NCI-H345 treated with DMSO at 0.1 percent for 48 hours (cell line): ENCODE measurements at regions not wholly inside any gene's neighbourhood (a gene's known extent, or its start where the extent isn't known, plus 50 kb on each side); places are given as distances from the start of the nearest gene placed in this dataset.

Experiments
- DNase-seq: peaks from one replicate; lab custom pipeline; 2025; ENCODE audit not compliant: unreplicated experiment; lab: John Stamatoyannopoulos, UW

DNA sequence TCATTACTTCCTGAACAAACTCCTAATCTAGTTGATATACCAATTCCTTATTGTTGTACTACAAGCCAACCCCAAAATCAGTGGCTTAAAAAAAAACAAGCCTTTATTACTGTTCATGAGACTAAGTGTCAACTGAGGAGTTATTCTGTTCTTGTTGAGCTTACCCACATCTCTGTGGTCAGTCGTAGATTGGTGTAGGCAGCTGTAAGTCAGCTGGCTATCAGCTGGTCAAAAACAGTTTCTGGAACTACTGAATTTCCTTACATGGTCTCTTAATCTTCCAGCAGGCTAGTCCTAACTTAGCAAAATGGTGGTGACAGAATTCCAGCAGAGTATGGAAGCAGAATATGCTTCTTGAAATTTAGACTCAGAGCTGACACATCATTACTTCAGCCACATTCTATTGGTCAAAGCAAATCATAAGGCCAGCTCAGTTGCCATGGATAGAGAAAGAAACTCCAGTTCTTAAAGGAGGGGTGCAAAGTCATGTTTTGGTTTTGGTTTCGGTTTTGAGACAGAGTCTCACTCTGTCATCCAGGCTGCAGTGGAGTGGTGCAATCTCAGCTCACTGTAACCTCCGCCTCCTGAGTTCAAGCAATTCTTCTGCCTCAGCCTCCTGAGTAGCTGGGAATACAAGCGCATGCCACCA lies 386.1 kb upstream of the MPDZ start:
- no peak for DNase-seq

DNA sequence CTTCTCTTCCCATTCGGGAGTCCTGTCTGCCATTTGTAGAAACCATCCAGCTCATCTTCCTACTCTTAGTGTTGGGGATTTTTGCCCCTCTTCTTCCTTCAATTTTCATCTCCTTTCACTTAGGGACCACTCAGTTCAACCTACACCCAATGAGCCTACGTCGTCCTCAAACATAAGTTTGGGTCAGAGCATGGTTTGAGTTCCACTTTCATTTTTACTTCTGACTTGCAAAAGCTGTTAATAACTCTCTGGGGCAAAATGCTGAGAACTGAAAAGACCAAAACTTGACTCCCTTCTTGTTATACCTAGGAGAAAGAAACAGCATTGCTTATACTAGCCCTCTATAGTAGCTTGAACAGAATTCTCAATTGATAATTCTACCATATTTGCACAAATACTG lies 381.5 kb upstream of the MPDZ start:
- DNase-seq = peak; percentile 48

DNA sequence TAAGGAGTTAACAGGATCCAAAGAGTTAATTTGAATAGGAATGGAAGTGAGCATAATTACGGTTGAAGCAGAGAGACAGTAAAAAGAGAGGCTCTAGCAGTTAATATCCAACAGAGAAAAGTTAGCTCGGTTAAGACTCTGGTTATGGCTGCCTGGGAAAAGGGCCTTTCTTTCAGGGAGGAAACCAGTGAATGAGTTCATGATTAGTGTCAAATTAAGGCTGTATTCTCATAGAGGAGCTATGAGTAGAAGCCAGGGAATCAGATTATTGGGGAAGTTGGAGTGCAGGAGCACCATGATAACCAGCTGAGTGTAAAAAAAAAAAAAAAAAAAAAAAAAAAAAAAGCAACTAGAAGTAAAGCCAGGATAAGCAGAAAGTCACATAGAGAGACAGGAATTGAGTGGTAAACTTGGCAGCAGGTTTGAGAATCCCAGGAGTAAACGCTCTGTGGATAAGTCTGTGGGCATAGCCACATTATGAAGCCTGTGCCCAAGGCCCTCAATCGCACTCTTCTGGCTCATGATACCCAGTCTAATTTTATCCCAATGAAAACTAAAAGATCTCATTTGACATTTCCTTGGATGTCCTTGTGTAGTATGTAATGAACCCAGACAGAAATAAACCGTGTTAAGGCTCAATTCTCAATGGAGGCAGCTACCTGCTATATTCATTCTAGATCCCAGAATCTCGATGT lies 372.6 kb upstream of the MPDZ start:
- no peak for DNase-seq

DNA sequence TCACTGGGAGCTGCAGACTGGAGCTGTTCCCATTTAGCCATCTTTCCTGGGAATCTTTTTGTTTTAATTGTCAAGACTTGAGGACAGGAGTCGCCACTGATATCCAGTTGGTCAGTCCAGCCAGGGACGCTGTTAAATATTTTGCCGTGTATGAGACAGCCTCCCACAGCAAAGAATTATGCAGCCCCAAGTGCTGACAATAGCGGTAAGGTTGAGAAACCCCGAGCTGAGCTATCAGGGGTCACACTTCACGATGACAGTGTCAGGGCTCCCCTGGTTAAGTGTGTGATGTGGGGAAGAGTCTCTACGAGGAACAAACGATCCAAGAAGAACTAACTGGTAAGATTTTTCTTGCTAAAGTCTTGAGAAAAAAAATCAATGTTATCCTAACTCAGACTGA lies 372.0 kb upstream of the MPDZ start:
- no peak for DNase-seq

DNA sequence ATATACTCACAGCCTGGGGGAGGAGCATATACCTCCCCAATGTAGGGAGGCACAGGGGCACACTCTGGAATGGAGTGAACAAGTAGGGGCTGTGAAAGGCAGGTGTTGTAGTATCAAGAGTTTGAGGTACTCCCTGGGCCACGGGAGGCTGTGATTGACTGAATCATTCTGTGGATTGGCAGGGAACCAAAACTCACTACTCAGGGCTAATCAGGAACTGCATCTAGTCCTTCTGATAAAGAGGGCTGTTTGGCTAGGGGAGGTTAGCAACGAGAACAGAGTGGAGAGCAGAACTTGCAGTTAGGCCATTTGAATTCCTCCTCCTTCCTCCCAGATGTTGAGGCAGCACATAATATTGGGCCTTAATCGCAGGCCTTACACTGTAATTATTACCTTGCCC lies 369.2 kb upstream of the MPDZ start:
- DNase-seq = no peak

DNA sequence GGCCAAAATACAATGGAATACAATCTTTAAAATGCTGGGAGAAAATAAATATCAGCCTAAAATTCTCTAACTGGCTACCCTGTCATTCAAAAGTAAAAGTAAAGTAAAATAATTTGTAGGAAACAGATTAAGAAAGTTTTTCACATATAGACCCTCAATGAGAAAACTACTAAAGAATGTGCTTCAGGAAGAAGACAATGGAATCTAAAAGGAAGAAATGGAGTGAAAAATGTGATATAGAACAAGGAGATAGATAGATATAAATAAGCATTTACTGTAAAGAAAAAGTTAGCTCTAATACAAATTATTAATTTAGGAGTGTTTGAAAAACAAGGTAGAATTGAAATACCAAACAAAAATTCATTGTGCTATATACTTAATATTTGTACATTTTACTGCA lies 368.6 kb upstream of the MPDZ start:
- DNase-seq = no peak

DNA sequence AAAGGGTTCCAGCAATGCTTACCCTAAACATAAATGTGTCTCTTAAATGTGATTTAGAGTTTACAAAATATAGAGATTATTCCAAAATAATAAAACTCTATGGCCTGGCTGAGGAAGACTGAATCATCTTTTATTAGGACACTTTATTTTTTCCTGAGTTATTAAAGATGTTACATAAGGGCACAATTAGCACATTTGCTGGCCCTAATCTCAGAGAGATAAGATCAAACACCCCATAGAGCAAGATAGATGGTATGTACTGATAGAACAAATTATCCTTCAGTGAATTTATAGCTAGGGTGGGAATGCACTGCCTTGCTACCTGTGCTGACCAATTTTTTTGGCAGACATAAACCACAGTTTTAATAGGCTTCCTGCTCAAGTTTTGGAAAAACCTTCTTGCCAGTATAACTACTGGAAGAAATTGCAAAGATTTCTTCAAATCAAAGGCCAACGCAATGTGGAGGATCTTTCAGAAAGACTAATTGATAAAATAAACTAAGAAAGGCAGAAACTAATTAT lies 367.1 kb upstream of the MPDZ start:
- no peak for DNase-seq

DNA sequence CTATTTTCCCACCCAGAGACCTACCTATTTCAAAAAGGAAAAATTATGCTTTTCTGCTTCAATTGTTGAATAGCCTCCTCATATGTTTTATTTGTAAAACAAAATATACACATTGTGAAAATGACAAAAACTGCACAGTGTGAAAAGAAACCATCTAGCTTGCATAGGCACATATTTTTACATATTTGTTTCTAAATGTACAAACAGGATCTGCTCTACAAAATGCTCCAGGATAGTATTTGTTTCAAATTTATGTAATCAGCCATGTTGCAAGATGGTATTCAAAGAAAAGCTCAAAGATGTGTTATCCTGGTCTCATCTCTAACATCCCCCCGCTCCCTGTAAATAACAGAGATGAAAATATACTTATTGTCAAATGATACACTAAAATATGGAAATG lies 366.1 kb upstream of the MPDZ start:
- no peak for DNase-seq

DNA sequence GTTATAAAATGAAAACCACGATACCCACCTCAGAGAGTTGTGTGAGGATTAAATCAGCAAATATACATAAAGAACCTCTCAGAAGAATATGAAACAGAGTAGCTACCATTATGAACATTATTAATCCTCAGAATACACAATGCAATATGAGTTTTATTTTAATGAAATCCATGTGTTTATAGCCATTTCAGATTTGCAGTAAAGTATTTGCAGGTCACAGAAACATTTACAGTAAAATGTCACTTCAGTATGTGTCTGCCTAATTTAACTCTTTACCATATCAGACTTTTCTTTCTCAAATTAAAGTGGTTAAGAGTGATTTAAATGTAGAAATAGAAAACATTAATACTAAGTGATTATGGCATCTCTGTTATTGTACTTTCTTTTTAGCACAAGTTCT lies 365.2 kb upstream of the MPDZ start:
- DNase-seq = no peak

DNA sequence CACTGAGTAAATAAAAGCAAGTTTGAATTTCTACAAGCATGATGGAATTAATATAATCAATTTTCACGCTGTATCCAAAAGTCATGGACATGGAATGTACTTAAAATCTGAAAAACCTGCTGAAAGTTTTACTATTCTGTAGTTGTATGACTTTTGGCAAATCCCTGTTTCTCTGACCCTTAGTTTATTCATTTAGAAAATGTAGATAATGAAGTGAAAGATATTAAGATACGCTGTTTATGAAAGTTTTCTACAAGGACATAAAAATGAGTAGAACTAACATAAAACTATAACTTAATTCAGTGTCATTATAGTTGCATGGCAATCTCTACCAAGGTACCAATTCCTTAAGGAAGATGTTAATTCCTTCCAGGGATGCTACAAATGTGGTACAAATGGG lies 363.2 kb upstream of the MPDZ start:
- no peak for DNase-seq

DNA sequence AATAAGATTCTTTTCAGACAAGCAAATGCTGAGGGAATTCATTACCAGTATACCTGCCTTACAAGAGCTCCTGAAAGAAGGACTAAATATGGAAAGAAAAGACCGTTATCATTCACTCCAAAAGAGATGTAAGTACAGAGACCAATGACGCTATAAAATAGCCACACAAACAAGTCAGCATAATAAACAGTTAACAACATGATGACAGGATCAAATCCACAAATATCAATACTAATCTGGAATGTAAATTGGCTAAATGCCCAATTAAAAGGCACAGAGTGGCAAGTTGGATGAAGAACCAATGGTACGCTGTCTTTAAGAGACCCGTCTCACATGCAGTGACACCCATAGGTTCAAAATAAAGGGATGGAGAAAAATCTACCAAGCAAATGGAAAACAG lies 349.6 kb upstream of the MPDZ start:
- DNase-seq = no peak

DNA sequence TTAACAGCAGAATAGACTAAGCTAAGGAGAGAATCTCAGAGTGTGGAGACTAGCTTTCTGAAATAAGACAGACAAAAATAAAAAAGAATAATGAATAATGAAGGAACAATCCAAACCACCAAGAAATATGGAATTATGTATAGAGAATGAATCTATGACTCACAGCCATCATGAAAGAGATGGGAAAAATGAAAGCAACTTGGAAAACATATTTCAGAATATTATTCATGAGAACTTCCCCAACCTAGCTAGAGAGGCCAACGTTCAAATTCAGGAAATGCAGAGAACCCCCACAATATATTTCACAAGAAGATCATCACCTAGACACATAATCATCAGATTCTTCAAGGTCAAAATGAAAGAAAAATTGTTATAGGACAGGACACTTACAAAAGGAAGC lies 349.0 kb upstream of the MPDZ start:
- DNase-seq = no peak

DNA sequence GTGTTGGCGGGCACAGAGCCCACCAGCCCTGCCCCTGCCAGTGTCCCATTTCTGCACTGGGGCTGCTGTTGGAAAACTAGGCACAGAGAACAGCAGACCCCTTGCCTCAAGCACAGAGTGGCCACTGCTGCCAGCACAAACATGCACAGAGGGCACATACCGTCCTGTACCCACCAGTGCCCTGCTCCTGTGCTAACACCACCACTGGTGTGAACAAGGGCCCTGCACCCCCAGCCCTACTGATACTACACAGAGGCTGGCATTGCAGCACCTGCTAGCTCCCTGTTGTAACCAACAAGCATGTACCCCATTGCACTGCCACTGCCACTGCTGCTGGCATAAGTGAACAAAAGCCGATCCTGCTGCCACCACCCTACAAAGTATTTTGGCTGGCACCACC lies 348.0 kb upstream of the MPDZ start:
- no peak for DNase-seq

DNA sequence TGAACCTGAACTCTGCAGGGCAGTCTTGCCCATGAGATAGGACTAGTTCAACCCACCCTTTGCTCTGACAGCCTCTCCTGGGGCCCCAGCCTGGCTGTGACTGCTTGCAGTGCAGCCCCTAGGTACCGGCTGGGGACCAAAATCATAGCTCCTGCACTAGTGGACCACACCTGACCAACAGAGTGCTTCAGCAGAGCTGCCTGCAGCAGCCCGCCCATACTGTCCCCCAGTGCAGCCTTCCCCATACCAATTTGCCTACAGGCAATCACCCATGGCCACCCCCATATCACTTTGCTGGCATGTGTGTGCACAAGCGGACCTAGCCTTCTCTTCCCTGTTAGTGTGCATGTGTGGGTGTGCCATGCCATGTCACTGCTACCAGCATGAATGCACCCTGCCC lies 347.6 kb upstream of the MPDZ start:
- no peak for DNase-seq

DNA sequence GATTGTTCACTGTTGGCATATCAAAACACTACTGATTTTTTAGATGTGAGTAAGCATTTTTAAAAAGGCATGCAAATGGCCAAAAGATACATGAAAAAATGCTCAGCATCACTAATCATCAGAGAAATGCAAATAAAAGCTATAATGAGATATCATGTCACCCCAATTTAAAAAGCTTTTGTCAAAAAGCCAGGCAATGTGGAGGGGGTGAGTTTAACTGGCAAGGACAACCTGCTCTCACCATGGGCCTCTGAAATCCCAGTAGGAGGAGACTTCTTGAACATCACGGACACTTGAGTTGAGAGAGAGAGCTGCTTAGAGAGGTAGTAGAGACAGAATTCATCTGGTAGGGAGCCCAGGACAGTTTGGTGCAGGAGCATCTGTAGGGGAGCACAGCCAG lies 347.1 kb upstream of the MPDZ start:
- no peak for DNase-seq

DNA sequence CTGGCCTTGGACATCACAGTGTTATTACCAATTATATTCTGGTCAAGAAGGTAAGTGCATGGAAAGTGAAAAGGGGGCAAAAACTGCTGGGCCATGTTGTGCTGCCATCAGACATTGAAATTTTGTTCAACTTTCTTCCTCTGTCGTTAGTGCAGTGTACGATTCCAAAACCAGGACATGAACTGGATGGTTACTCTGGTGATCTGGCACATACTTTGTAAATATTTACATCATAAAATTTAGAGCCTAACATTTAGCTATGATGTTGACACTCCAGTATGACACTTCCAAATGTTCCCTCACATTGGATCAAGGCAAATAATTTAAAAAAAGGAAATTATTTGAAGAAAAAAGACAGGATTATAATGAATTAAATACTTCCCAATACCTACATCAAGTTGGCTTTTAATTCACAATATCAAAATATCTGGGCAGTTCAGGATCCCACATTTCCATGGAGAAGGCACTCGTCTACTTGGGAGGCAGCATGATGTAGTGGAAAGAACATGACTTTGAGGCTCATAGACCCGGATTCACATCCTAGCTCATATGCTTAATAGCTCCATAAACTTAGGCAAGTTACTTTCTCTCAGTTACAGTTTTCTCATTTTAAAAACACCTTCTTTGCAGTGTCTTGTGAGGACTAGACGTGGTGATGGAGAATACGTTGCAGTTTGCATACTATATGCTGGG lies 342.5 kb upstream of the MPDZ start:
- no peak for DNase-seq

DNA sequence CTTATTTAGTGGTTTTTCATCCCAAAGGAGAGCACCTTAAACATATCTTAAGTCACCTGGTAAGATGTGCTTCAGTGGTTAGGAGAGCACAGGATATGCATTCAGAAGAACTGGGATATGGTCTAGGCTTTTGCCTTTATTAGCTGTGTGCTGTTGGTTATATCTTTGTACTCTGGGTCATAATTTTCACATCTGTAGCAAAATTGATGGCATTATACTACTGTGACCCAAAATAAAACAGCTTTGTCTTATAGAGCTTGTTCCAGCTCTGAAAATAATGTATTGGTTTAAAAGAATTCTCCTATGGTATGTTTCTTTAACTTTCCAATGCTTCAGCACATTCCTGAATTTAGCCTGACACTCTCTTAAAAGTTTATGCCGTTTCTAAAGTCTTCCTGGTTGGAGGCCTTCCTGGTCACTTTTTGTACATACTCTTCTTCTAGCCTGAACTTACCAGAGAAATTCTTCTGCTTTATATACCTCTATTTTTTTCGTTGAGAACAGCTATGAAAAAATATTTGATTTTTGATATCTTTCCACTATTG lies 337.1 kb upstream of the MPDZ start:
- no peak for DNase-seq

DNA sequence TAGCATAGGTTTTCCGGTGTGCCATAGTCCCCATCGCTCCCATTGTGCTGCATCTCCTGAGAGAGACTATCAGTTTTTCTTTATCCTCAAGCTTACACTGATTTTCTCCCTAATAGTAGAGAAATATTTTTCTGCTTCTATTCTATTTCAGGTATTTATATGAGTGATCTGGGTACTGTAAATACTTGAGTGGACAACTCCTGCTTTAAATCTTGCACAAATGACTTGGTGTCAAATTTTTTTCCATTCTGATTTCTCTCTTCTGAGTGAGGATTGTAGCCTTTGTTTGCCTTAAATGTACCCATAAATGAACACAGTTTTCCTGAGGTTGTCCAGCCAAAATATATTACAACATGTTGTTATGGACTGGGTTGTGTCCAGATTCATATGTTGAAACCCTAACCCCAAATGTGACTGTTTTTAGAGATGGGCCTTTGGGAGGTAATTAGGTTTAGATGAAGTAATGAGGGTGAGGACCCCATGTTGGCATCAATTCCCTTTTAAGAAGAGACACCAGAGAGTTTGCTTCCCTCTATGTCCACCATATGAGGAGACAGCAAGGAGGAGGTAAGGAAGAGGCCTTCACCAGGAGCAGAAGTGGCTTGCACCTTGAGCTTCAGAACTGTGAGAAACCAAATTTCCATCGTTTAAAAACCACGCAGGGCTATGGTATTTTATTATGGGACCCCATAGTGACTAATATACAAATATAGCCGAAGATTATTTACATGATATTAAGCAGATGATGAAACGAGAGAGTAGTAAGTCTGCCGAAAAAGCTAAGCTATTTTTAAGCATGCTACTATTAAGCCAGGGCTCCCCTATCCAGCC lies 336.4 kb upstream of the MPDZ start:
- no peak for DNase-seq

DNA sequence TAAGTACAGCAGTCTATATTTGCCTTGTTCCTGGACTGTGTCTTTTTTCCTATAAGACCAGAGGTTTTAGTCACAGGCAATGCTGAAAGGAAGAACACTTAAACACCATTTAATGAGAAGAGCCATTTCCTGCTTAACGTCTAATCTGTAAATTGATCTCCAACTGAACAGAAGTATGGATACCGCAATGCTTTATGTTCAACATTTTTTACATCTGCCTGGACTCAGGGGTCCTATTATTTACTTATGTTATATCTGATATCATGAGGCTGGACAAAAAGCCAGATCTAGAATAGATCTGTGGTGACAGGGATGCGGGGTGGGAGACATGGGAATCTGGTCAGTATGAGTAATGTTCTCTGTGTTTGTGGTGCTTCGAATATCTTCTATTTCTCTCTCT lies 334.6 kb upstream of the MPDZ start:
- no peak for DNase-seq

DNA sequence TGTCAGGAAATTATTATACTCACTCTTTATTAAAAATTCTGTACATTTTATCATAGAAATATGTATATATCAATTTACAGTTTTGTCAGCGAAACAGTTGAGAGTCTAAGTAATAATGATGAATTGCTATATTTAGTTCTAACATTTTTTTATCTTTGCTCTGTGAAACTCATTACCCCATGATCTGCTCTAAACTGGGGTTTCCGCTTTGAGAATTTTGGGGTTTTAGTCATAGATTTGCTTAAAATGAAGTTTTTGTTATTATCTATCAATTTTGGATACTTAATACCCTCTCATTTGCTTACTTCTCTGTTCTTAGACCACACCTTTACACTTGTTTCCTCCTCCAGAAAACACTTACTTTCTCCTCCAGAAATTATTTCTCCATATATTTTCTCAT lies 333.8 kb upstream of the MPDZ start:
- DNase-seq = no peak

DNA sequence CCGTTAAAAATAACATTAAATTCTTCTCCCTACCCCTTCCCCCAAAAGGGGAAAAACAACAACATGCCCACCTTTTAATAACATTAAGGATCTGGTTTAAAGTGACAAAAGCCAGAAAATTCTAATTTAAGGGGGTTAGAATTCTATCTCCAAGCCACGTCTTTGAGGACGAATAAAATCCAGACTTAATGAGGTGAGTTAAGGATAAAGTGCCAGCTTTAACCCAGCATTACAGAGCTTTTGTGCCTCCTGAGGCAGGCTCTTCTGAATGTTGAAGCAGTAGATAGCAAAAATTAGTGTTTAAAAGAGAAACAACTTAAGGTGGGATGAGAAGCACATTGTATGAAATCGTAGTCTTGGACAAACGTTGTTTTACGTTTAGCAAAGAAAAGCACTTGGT lies 329.0 kb upstream of the MPDZ start:
- no peak for DNase-seq
